PC-3 (cell line): ENCODE measurements at regions not wholly inside any gene's neighbourhood (a gene's known extent, or its start where the extent isn't known, plus 50 kb on each side); places are given as distances from the start of the nearest gene placed in this dataset.

Experiments used
- ATAC-seq: fragments of 200-7000 bp; cut with Tn5 transposase; 2 replicates; pipeline ENCODE4 v1.9.1; 2020; ENCODE audit warnings: mild to moderate bottlenecking, moderate library complexity
- BruUV-seq: library from RNA; stranded (reverse); fragments of 400-500 nt; replicated peaks from 2 replicates; lab custom pipeline; 2021; lab: Mats Ljungman, UMichigan
- CTCF ChIA-PET: fragments of 300-600 bp; sonication (Branson Sonifier 250); formaldehyde crosslinking; loops from one replicate; lab custom pipeline; 2022; ENCODE audit warnings: antibody characterized with exemption; lab: Charles Lee
- POLR2A ChIA-PET: fragments of 300-600 bp; sonication (Branson Sonifier 250); formaldehyde crosslinking; loops from one replicate; lab custom pipeline; 2022; ENCODE audit warnings: antibody characterized with exemption; ENCODE audit not compliant: unreplicated experiment; lab: Charles Lee
- DNase-seq: peaks from one replicate; pipeline ENCODE4 v3.0.0-alpha.2; 2015
- H2AFZ ChIP-seq: fragments of 300-600 bp; sonication (generic); 2 replicates; pipeline ENCODE4 v1.6.0; 2016; ENCODE audit warnings: antibody characterized with exemption, low read length
- H3F3A ChIP-seq: fragments of 300-600 bp; sonication (generic); one replicate; pipeline ENCODE4 v1.6.0; 2017; ENCODE audit warnings: antibody characterized with exemption, low read length, control low read depth, mild to moderate bottlenecking; ENCODE audit not compliant: unreplicated experiment
- H3K27ac ChIP-seq: fragments of 300-600 bp; sonication (generic); 2 replicates; pipeline ENCODE4 v1.5.1; 2016; ENCODE audit warnings: mild to moderate bottlenecking, low read length
- H3K27me3 ChIP-seq: fragments of 300-600 bp; sonication (generic); 2 replicates; pipeline ENCODE4 v1.6.1; 2016; ENCODE audit warnings: low read length, mixed read lengths
- H3K36me3 ChIP-seq: fragments of 300-600 bp; sonication (generic); 2 replicates; pipeline ENCODE4 v1.6.1; 2016; ENCODE audit warnings: low read depth, mixed run types, low read length, mixed read lengths
- H3K4me1 ChIP-seq: fragments of 300-600 bp; sonication (generic); 2 replicates; pipeline ENCODE4 v1.5.1; 2016; ENCODE audit warnings: low read length; ENCODE audit not compliant: insufficient read depth
- H3K4me2 ChIP-seq: fragments of 300-600 bp; sonication (generic); 2 replicates; pipeline ENCODE4 v1.6.0; 2016; ENCODE audit warnings: low read length
- H3K4me3 ChIP-seq: fragments of 300-600 bp; sonication (generic); 2 replicates; pipeline ENCODE4 v1.5.1; 2016; ENCODE audit warnings: mild to moderate bottlenecking, low read length, mixed read lengths
- H3K79me2 ChIP-seq: fragments of 300-600 bp; sonication (generic); 2 replicates; pipeline ENCODE4 v1.6.1; 2017; ENCODE audit warnings: low read length, mixed read lengths
- H3K9ac ChIP-seq: fragments of 300-600 bp; sonication (generic); 2 replicates; pipeline ENCODE4 v1.6.0; 2016; ENCODE audit warnings: mild to moderate bottlenecking, low read length
- H3K9me2 ChIP-seq: fragments of 300-600 bp; sonication (generic); replicated peaks from 2 replicates; pipeline ENCODE4 v1.6.1; 2016; ENCODE audit warnings: mixed run types, low read length, mixed read lengths
- H3K9me3 ChIP-seq: fragments of 300-600 bp; sonication (generic); 2 replicates; pipeline ENCODE4 v1.6.1; 2016; ENCODE audit warnings: low read length, mixed read lengths
- H4K20me1 ChIP-seq: fragments of 300-600 bp; sonication (generic); 2 replicates; pipeline ENCODE4 v1.6.1; 2016; ENCODE audit warnings: low read length, mixed read lengths
- EZH2 ChIP-seq: fragments of 300-600 bp; sonication (generic); IDR thresholded peaks from one replicate; pipeline ENCODE4 v1.6.1; 2017; ENCODE audit warnings: antibody characterized with exemption, mild to moderate bottlenecking, low read length; ENCODE audit not compliant: unreplicated experiment
- EZH2phosphoT487 ChIP-seq: fragments of 300-600 bp; sonication (generic); IDR thresholded peaks from 2 replicates; pipeline ENCODE4 v1.6.1; 2018; ENCODE audit warnings: mild to moderate bottlenecking, antibody characterized with exemption, low read length, borderline replicate concordance
- intact Hi-C: fragments of 100-400 bp; cut with micrococcal nuclease; formaldehyde crosslinking; loops from 2 replicates; pipeline ENCODE4 v1.9.0; 2023
- TF ChIP-seq, protein P1 (sequence below): fragments of 300-600 bp; sonication (generic); conservative IDR thresholded peaks from 2 replicates; pipeline ENCODE4 v1.5.1; 2017; ENCODE audit warnings: antibody characterized with exemption, low read depth, mild to moderate bottlenecking, low read length

DNA sequence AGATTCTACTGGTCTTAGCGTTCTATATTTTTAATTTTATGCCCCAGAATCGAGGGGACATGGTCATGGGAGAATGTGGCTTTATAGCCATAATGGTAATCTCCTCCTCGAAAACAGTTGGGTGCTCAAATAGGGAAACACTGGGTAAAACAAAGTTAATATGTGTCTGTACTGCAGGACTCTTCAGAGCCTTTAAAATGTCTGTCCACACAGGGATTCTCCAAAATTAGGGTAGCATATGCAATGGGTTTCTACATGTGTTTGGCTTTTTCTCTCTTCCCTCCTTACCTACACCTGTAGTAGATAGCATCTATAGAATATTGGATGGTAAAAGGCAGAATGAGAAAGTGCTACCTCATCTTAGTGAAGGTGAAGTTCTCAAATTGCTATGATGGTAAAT, 130.0 kb upstream of the NR3C1 start:
- no peaks in the 10 kb centered on the region for H3F3A ChIP-seq
- POLR2A ChIA-PET = no interaction called here
- TF ChIP-seq, protein P1, sequence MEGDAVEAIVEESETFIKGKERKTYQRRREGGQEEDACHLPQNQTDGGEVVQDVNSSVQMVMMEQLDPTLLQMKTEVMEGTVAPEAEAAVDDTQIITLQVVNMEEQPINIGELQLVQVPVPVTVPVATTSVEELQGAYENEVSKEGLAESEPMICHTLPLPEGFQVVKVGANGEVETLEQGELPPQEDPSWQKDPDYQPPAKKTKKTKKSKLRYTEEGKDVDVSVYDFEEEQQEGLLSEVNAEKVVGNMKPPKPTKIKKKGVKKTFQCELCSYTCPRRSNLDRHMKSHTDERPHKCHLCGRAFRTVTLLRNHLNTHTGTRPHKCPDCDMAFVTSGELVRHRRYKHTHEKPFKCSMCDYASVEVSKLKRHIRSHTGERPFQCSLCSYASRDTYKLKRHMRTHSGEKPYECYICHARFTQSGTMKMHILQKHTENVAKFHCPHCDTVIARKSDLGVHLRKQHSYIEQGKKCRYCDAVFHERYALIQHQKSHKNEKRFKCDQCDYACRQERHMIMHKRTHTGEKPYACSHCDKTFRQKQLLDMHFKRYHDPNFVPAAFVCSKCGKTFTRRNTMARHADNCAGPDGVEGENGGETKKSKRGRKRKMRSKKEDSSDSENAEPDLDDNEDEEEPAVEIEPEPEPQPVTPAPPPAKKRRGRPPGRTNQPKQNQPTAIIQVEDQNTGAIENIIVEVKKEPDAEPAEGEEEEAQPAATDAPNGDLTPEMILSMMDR = no peak
- no peak for TF ChIP-seq EZH2phosphoT487
- no peak for TF ChIP-seq EZH2
- H3K79me2 ChIP-seq = no peaks in the 10 kb centered on the region
- CTCF ChIA-PET = no interaction called here
- no peaks in the 10 kb centered on the region for H3K36me3 ChIP-seq
- ATAC-seq (no peak), DNase-seq (no peak)
- no peaks in the 10 kb centered on the region for H3K27me3 ChIP-seq
- no peaks in the 10 kb centered on the region for H3K9me3 ChIP-seq
- intact Hi-C loops = no loop called here
- H2AFZ ChIP-seq = no peak overlapping the region
- BruUV-seq = no TSS peak
- no peak overlapping the region for H3K4me3 ChIP-seq
- H3K4me1 ChIP-seq = peaks cover 15% of the 10 kb centered on the region
- no peaks in the 10 kb centered on the region for H4K20me1 ChIP-seq
- no peaks in the 10 kb centered on the region for H3K9me2 ChIP-seq
- H3K4me2 ChIP-seq = no peak overlapping the region
- no peak overlapping the region for H3K9ac ChIP-seq
- no peak overlapping the region for H3K27ac ChIP-seq

DNA sequence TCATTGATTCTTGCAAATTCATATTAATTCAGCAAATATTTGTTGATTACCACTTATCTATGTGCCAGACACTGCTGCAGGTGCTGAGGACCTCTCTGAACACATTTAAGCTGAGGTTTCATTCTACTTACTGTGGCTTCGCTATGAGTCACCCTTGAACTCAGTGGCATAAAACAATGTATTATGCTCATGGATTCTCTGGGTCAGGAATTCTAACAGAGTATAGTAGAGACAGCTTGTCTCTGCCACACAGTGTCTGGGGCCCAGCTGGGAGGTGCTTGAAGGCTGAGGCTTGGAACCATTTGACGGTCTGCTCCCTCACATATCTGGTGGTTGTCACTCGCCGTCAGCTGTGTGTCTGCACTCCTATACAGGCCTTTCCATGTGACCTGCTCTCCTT, 124.3 kb upstream of the NR3C1 start:
- no peaks in the 10 kb centered on the region for H3K27me3 ChIP-seq
- CTCF ChIA-PET = no interaction called here
- H3F3A ChIP-seq = no peaks in the 10 kb centered on the region
- POLR2A ChIA-PET = no interaction called here
- no peak overlapping the region for H2AFZ ChIP-seq
- no peaks in the 10 kb centered on the region for H3K9me3 ChIP-seq
- no TSS peak for BruUV-seq
- no peaks in the 10 kb centered on the region for H4K20me1 ChIP-seq
- no peaks in the 10 kb centered on the region for H3K36me3 ChIP-seq
- ATAC-seq = peak; percentile 53; the same call in 1 of the 2 replicates
- H3K27ac ChIP-seq = no peak overlapping the region
- H3K4me3 ChIP-seq = no peak overlapping the region
- intact Hi-C loops = no loop called here
- TF ChIP-seq EZH2 (no peak), EZH2phosphoT487 (no peak)
- H3K79me2 ChIP-seq = no peaks in the 10 kb centered on the region
- no peaks in the 10 kb centered on the region for H3K4me1 ChIP-seq
- DNase-seq = peak; percentile 32
- H3K9ac ChIP-seq = no peak overlapping the region
- no peaks in the 10 kb centered on the region for H3K9me2 ChIP-seq
- H3K4me2 ChIP-seq = no peak overlapping the region

DNA sequence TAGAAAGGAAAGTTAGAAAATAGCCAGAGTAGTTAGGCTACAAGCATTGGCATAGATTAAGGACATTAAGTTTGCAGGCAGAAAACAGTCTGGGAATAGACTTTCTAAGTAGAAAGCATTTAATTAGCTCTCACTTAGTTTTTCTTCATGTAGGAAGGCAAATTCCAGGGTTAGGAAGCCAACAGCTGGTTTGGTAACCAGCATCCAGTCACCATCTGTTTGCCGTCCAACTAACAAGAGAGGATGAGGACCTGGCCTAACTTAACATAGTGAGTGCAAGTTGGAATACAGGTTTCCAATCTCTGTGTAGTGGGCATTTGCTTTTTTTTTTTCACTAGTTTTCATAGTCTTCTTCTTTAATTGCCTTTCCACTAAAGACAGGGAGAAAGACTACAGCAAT, 121.7 kb upstream of the NR3C1 start:
- H3F3A ChIP-seq = no peaks in the 10 kb centered on the region
- no peaks in the 10 kb centered on the region for H3K9me2 ChIP-seq
- ATAC-seq (no peak), DNase-seq (no peak)
- TF ChIP-seq, protein P1 = no peak
- TF ChIP-seq EZH2phosphoT487 (no peak), EZH2 (no peak)
- H3K4me3 ChIP-seq = no peak overlapping the region
- intact Hi-C loops = no loop called here
- ChIA-PET CTCF (no interaction called here), POLR2A (no interaction called here)
- H3K9ac ChIP-seq = no peak overlapping the region
- no peaks in the 10 kb centered on the region for H3K4me1 ChIP-seq
- H3K9me3 ChIP-seq = no peaks in the 10 kb centered on the region
- no peak overlapping the region for H3K27ac ChIP-seq
- H3K79me2 ChIP-seq = no peaks in the 10 kb centered on the region
- no peak overlapping the region for H3K4me2 ChIP-seq
- H3K27me3 ChIP-seq = no peaks in the 10 kb centered on the region
- no TSS peak for BruUV-seq
- no peak overlapping the region for H2AFZ ChIP-seq
- H4K20me1 ChIP-seq = no peaks in the 10 kb centered on the region
- no peaks in the 10 kb centered on the region for H3K36me3 ChIP-seq
